ENCODE measurements at regions not wholly inside any gene's neighbourhood (a gene's known extent, or its start where the extent isn't known, plus 50 kb on each side); places are given as distances from the start of the nearest gene placed in this dataset.

- TF ChIP-seq CTCF (IDR thresholded peaks at IDR 0.05; ENCODE audit: insufficient read depth, low read length, poor library complexity, severe bottlenecking): no peak
- no peak for TF ChIP-seq EZH2phosphoT487 (conservative IDR thresholded peaks at IDR 0.05; ENCODE audit: low read length)
- no peak overlapping the region for H3K4me2 ChIP-seq (ENCODE audit: low read depth, low read length, poor library complexity, severe bottlenecking)
- no peaks in the 10 kb centered on the region for H3K79me2 ChIP-seq (ENCODE audit: insufficient read depth, low read length)
- H3K9me2 ChIP-seq (replicated peaks; ENCODE audit: insufficient read depth, low read length): no peaks in the 10 kb centered on the region
- H3F3A ChIP-seq (ENCODE audit: insufficient read depth): no peaks in the 10 kb centered on the region
- H3K36me3 ChIP-seq (ENCODE audit: low read length): no peaks in the 10 kb centered on the region
- no peak overlapping the region for H3K9ac ChIP-seq (ENCODE audit: low read length)
- H3K4me3 ChIP-seq (ENCODE audit: insufficient read depth, low read length, poor library complexity, severe bottlenecking): no peak overlapping the region
- no peak overlapping the region for H3K27ac ChIP-seq (ENCODE audit: low read depth, low read length)
- no peaks in the 10 kb centered on the region for H3K9me3 ChIP-seq (ENCODE audit: insufficient read depth, low read length)
- no peak overlapping the region for H2AFZ ChIP-seq (ENCODE audit: low read depth, low read length, severe bottlenecking)
- H3K27me3 ChIP-seq (ENCODE audit: low read length): no peaks in the 10 kb centered on the region
- H4K20me1 ChIP-seq (ENCODE audit: low read depth, low read length): no peaks in the 10 kb centered on the region
These were observed 1493.0 kb downstream of the AACS start for GRCh38 chr12:126558219-126558618.

- H3F3A ChIP-seq (ENCODE audit: insufficient read depth): no peaks in the 10 kb centered on the region
- no peaks in the 10 kb centered on the region for H3K36me3 ChIP-seq (ENCODE audit: low read length)
- TF ChIP-seq EZH2phosphoT487 (conservative IDR thresholded peaks at IDR 0.05; ENCODE audit: low read length) (no peak), CTCF (IDR thresholded peaks at IDR 0.05; ENCODE audit: insufficient read depth, low read length, poor library complexity, severe bottlenecking) (no peak)
- H3K9me3 ChIP-seq (ENCODE audit: insufficient read depth, low read length): no peaks in the 10 kb centered on the region
- H3K4me2 ChIP-seq (ENCODE audit: low read depth, low read length, poor library complexity, severe bottlenecking): no peak overlapping the region
- no peaks in the 10 kb centered on the region for H3K9me2 ChIP-seq (replicated peaks; ENCODE audit: insufficient read depth, low read length)
- H4K20me1 ChIP-seq (ENCODE audit: low read depth, low read length): no peaks in the 10 kb centered on the region
- H3K79me2 ChIP-seq (ENCODE audit: insufficient read depth, low read length): no peaks in the 10 kb centered on the region
- H3K9ac ChIP-seq (ENCODE audit: low read length): no peak overlapping the region
- no peak overlapping the region for H3K27ac ChIP-seq (ENCODE audit: low read depth, low read length)
- H3K27me3 ChIP-seq (ENCODE audit: low read length): no peaks in the 10 kb centered on the region
- H3K4me3 ChIP-seq (ENCODE audit: insufficient read depth, low read length, poor library complexity, severe bottlenecking): no peak overlapping the region
- no peak overlapping the region for H2AFZ ChIP-seq (ENCODE audit: low read depth, low read length, severe bottlenecking)
These were observed 1493.6 kb downstream of the AACS start for GRCh38 chr12:126558810-126559209.

GRCh38 chr12:126567016-126567415, 1501.8 kb downstream of the AACS start:
- H3K9me2 ChIP-seq (replicated peaks; ENCODE audit: insufficient read depth, low read length): no peaks in the 10 kb centered on the region
- no peak overlapping the region for H3K9ac ChIP-seq (ENCODE audit: low read length)
- no peaks in the 10 kb centered on the region for H3K9me3 ChIP-seq (ENCODE audit: insufficient read depth, low read length)
- H2AFZ ChIP-seq (ENCODE audit: low read depth, low read length, severe bottlenecking): no peak overlapping the region
- TF ChIP-seq EZH2phosphoT487 (conservative IDR thresholded peaks at IDR 0.05; ENCODE audit: low read length) (no peak), CTCF (IDR thresholded peaks at IDR 0.05; ENCODE audit: insufficient read depth, low read length, poor library complexity, severe bottlenecking) (no peak)
- H3K4me3 ChIP-seq (ENCODE audit: insufficient read depth, low read length, poor library complexity, severe bottlenecking): no peak overlapping the region
- H4K20me1 ChIP-seq (ENCODE audit: low read depth, low read length): no peaks in the 10 kb centered on the region
- H3K36me3 ChIP-seq (ENCODE audit: low read length): no peaks in the 10 kb centered on the region
- H3K79me2 ChIP-seq (ENCODE audit: insufficient read depth, low read length): no peaks in the 10 kb centered on the region
- no peak overlapping the region for H3K27ac ChIP-seq (ENCODE audit: low read depth, low read length)
- no peaks in the 10 kb centered on the region for H3F3A ChIP-seq (ENCODE audit: insufficient read depth)
- H3K27me3 ChIP-seq (ENCODE audit: low read length): no peaks in the 10 kb centered on the region
- H3K4me2 ChIP-seq (ENCODE audit: low read depth, low read length, poor library complexity, severe bottlenecking): no peak overlapping the region
